ENCODE measurements at regions not wholly inside any gene's neighbourhood (a gene's known extent, or its start where the extent isn't known, plus 50 kb on each side); places are given as distances from the start of the nearest gene placed in this dataset.

GRCh38 chr10:25694971-25695370 is 239.1 kb upstream of the MYO3A start:
- TF ChIP-seq, protein P1, sequence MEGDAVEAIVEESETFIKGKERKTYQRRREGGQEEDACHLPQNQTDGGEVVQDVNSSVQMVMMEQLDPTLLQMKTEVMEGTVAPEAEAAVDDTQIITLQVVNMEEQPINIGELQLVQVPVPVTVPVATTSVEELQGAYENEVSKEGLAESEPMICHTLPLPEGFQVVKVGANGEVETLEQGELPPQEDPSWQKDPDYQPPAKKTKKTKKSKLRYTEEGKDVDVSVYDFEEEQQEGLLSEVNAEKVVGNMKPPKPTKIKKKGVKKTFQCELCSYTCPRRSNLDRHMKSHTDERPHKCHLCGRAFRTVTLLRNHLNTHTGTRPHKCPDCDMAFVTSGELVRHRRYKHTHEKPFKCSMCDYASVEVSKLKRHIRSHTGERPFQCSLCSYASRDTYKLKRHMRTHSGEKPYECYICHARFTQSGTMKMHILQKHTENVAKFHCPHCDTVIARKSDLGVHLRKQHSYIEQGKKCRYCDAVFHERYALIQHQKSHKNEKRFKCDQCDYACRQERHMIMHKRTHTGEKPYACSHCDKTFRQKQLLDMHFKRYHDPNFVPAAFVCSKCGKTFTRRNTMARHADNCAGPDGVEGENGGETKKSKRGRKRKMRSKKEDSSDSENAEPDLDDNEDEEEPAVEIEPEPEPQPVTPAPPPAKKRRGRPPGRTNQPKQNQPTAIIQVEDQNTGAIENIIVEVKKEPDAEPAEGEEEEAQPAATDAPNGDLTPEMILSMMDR (IDR thresholded peaks at IDR 0.05) = no peak
- no peak for TF ChIP-seq POLR2A (IDR thresholded peaks at IDR 0.05)
